Testis (tissue), 2 donors: ENCODE measurements at regions not wholly inside any gene's neighbourhood (a gene's known extent, or its start where the extent isn't known, plus 50 kb on each side); places are given as distances from the start of the nearest gene placed in this dataset.

ENCODE experiments used
- DNase-seq: peaks from one replicate; pipeline ENCODE4 v3.0.0-alpha.2; 2019
- H3K27ac ChIP-seq, 2 donors: fragments of 200-600 bp; sonication (generic); one replicate each; pipeline ENCODE4 v1.5.1; 2019
- H3K27me3 ChIP-seq: fragments of 200-600 bp; sonication (generic); one replicate; pipeline ENCODE4 v1.5.1; 2019
- H3K36me3 ChIP-seq: fragments of 200-600 bp; sonication (generic); one replicate; pipeline ENCODE4 v1.5.1; 2017; ENCODE audit warnings: low read depth; ENCODE audit errors: missing control alignments
- H3K4me1 ChIP-seq: fragments of 200-600 bp; sonication (generic); one replicate; pipeline ENCODE4 v1.5.1; 2019
- H3K4me3 ChIP-seq, 2 donors: fragments of 200-600 bp; sonication (generic); one replicate each; pipeline ENCODE4 v1.5.1; 2017 to 2019
- H3K9me3 ChIP-seq: fragments of 200-600 bp; sonication (generic); one replicate; pipeline ENCODE4 v1.5.1; 2017
- CTCF ChIP-seq, 3 experiments: fragments of 450-650 bp in 2 of 3; fragments of 200-600 bp in 1 of 3; sonication (generic) in 1 of 3; IDR thresholded peaks; one replicate each; pipeline ENCODE4 v1.5.1; 2016 to 2019; ENCODE audit warnings: antibody characterized with exemption in 3 of 3, mild to moderate bottlenecking in 2 of 3, moderate library complexity in 1 of 3
- POLR2A ChIP-seq: fragments of 450-650 bp; IDR thresholded peaks from one replicate; pipeline ENCODE4 v1.6.1; 2017; ENCODE audit warnings: antibody characterized with exemption, mild to moderate bottlenecking, moderate library complexity
- WGBS, 2 donors: methylation state at CpG; one replicate each; pipeline ENCODE4 v1.1.5; 2018; 5-methylcytosine and 5-hydroxymethylcytosine counted together
- intact Hi-C: fragments of 100-400 bp; cut with DNase I; formaldehyde crosslinking; loops from one replicate; pipeline ENCODE4 v1.15.1; 2023; ENCODE audit warnings: low total_unique reads

- intact Hi-C loops: no loop called here
- Histone ChIP-seq H3K9me3 (no peaks in the 10 kb centered on the region), H3K4me1 (no peaks in the 10 kb centered on the region), H3K36me3 (no peaks in the 10 kb centered on the region), H3K27me3 (no peaks in the 10 kb centered on the region), H3K27ac (no peak overlapping the region), H3K4me3 (no peak overlapping the region)
- DNase-seq: no peak
- WGBS, 2 donors: 68 to 77% methylated on average over 4 of the region's 4 CpGs
- TF ChIP-seq CTCF (IDR thresholded peaks at IDR 0.05) (no peak), POLR2A (no peak)
Observed at GRCh38 chr13:85312071-85312470, 487.1 kb downstream of the SLITRK6 start.

GRCh38 chr13:85303630-85304029 is 495.6 kb downstream of the SLITRK6 start:
- DNase-seq: no peak
- Histone ChIP-seq H3K36me3 (no peaks in the 10 kb centered on the region), H3K4me1 (no peaks in the 10 kb centered on the region), H3K27me3 (no peaks in the 10 kb centered on the region), H3K4me3 (no peak overlapping the region), H3K9me3 (no peaks in the 10 kb centered on the region), H3K27ac (no peak overlapping the region)
- TF ChIP-seq CTCF (IDR thresholded peaks at IDR 0.05): no peak
- no peak for TF ChIP-seq POLR2A
- 38 to 45% methylated on average over 4 of the region's 4 CpGs for WGBS, 2 donors
- intact Hi-C loops: no loop called here

- Histone ChIP-seq H3K4me1 (no peaks in the 10 kb centered on the region), H3K27me3 (no peaks in the 10 kb centered on the region), H3K9me3 (no peaks in the 10 kb centered on the region), H3K27ac (no peak overlapping the region), H3K36me3 (no peaks in the 10 kb centered on the region), H3K4me3 (no peak overlapping the region)
- no peak for DNase-seq
- TF ChIP-seq CTCF (IDR thresholded peaks at IDR 0.05) (no peak), POLR2A (no peak)
- intact Hi-C loops: no loop called here
- 63 to 83% methylated on average over 1 of the region's 1 CpG for WGBS, 2 donors
Observed at GRCh38 chr13:85298387-85298924, 500.8 kb downstream of the SLITRK6 start.

GRCh38 chr13:85288698-85289097 is 510.5 kb downstream of the SLITRK6 start:
- no peak for TF ChIP-seq CTCF (IDR thresholded peaks at IDR 0.05)
- TF ChIP-seq POLR2A: no peak
- Histone ChIP-seq H3K27me3 (no peaks in the 10 kb centered on the region), H3K27ac (no peak overlapping the region), H3K4me1 (no peaks in the 10 kb centered on the region), H3K9me3 (no peaks in the 10 kb centered on the region), H3K4me3 (no peak overlapping the region), H3K36me3 (no peaks in the 10 kb centered on the region)
- WGBS, 2 donors: 100% methylated on average over 1 of the region's 1 CpG; no CpG with 5 or more reads in 1 of the 2 donors
- no peak for DNase-seq
- intact Hi-C loops: no loop called here

GRCh38 chr13:85287528-85287927 is 511.7 kb downstream of the SLITRK6 start:
- Histone ChIP-seq H3K27ac (no peak overlapping the region), H3K4me3 (no peak overlapping the region), H3K4me1 (no peaks in the 10 kb centered on the region), H3K9me3 (no peaks in the 10 kb centered on the region), H3K36me3 (no peaks in the 10 kb centered on the region), H3K27me3 (no peaks in the 10 kb centered on the region)
- intact Hi-C loops: no loop called here
- TF ChIP-seq POLR2A (no peak), CTCF (IDR thresholded peaks at IDR 0.05) (no peak)
- no peak for DNase-seq
